GM23248 (cell line): ENCODE measurements at regions not wholly inside any gene's neighbourhood (a gene's known extent, or its start where the extent isn't known, plus 50 kb on each side); places are given as distances from the start of the nearest gene placed in this dataset.

Source experiments
- EZH2 ChIP-seq: fragments of 200-600 bp; sonication (generic); IDR thresholded peaks from 2 replicates; pipeline ENCODE4 v1.6.1; 2018; ENCODE audit warnings: antibody characterized with exemption, mild to moderate bottlenecking; ENCODE audit not compliant: insufficient read depth, poor library complexity, severe bottlenecking
- EZH2phosphoT487 ChIP-seq: fragments of 200-600 bp; sonication (generic); IDR thresholded peaks from 2 replicates; pipeline ENCODE4 v1.6.1; 2018; ENCODE audit warnings: antibody characterized with exemption, moderate library complexity, mild to moderate bottlenecking, low read depth; ENCODE audit not compliant: insufficient read depth

DNA sequence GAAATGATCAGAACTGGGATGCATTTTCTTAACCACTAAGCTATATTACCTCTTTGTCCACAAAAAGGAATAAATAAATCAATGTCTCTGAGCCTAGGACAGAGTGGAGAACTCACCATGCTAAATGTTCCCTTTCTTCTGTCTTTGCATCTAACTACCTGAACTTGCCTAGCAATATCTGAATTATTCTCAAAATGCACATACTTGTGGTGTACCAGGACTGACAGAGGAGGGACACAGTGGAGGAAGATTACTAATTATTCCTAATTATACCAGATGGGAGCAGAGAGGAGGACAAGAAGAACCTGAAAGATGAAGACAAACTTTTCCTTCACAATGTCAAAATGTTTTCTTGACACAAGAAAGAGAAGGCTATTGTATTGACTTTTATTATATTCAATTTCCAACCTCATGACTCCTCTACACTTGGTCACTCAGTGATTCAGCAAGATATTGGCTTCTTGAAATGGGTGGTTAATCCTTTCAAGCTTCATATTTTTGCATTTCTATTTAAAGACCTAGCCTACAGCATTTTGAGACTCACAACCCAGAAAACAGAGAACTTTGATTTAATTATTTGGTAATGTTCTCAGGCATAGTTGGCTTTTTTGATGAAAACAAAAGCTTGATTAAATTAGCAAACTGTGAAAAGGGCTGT is 117.2 kb upstream of the LRFN5 start:
- no peak for TF ChIP-seq EZH2
- TF ChIP-seq EZH2phosphoT487, result no peak
